GM12878 (cell line): ENCODE measurements at regions not wholly inside any gene's neighbourhood (a gene's known extent, or its start where the extent isn't known, plus 50 kb on each side); places are given as distances from the start of the nearest gene placed in this dataset.

Source experiments
- ATAC-seq: fragments of 200-7000 bp; cut with Tn5 transposase; 3 replicates; pipeline ENCODE4 v1.9.1; 2020; ENCODE audit warnings: mild to moderate bottlenecking, moderate library complexity
- BruUV-seq: library from RNA; stranded (reverse); fragments of 400-500 nt; replicated peaks from 2 replicates; lab custom pipeline; 2021; lab: Mats Ljungman, UMichigan
- CTCF ChIA-PET: fragments of 300-600 bp; sonication (Branson Sonifier 250); formaldehyde crosslinking; extraction: SDS; loops from one replicate; lab custom pipeline; 2021; ENCODE audit warnings: inconsistent platforms; lab: Yijun Ruan, JAX
- POLR2A ChIA-PET: fragments of 350-600 bp; formaldehyde crosslinking; extraction: SDS; loops from one replicate; lab custom pipeline; 2021; ENCODE audit warnings: inconsistent platforms; lab: Charles Lee
- RAD21 ChIA-PET: fragments of 300-600 bp; sonication (Branson Sonifier 250); formaldehyde crosslinking; loops from one replicate; lab custom pipeline; 2023; ENCODE audit warnings: antibody characterized with exemption; ENCODE audit not compliant: unreplicated experiment; lab: Charles Lee
- SMC1A ChIA-PET: fragments of 300-600 bp; sonication (Branson Sonifier 250); formaldehyde crosslinking; loops from one replicate; lab custom pipeline; 2023; ENCODE audit not compliant: unreplicated experiment, uncharacterized antibody; lab: Charles Lee
- DNase-seq: peaks from one replicate; pipeline ENCODE4 v3.0.0-alpha.2; 2011; ENCODE audit warnings: low read depth, low spot score
- FAIRE-seq: peaks from 3 replicates; lab custom pipeline; 2011; peaks lifted over from hg19 to GRCh38; lab: Jason Lieb, UNC
- H2AFZ ChIP-seq: 2 replicates; pipeline ENCODE4 v1.6.0; 2011; ENCODE audit warnings: low read depth, low read length, control low read depth; ENCODE audit not compliant: control insufficient read depth
- H3K27ac ChIP-seq: 2 replicates; pipeline ENCODE4 v1.5.1; 2011; ENCODE audit warnings: control low read depth; ENCODE audit not compliant: control insufficient read depth, insufficient read depth
- H3K27me3 ChIP-seq, 2 experiments: replicated peaks in 1 of 2; 2 replicates each; pipeline versions ENCODE4 v1.6.0 to v1.6.1; 2011; ENCODE audit warnings: low read length in 1 of 2; ENCODE audit not compliant: control insufficient read depth in 2 of 2, insufficient read depth in 2 of 2
- H3K36me3 ChIP-seq, 2 experiments: 2 replicates each; pipeline ENCODE4 v1.5.1; 2011; ENCODE audit warnings: low read length in 1 of 2; ENCODE audit not compliant: control insufficient read depth in 2 of 2, insufficient read depth in 2 of 2
- H3K4me1 ChIP-seq: 2 replicates; pipeline ENCODE4 v1.6.1; 2011; ENCODE audit warnings: mild to moderate bottlenecking, low read length, moderate library complexity, mixed read lengths; ENCODE audit not compliant: control insufficient read depth, insufficient read depth
- H3K4me2 ChIP-seq: 2 replicates; pipeline ENCODE4 v1.6.0; 2011; ENCODE audit warnings: control low read depth; ENCODE audit not compliant: control insufficient read depth, insufficient read depth
- H3K4me3 ChIP-seq: fragments of 200-600 bp; sonication (generic); 2 replicates; pipeline ENCODE4 v1.5.1; 2016
- H3K79me2 ChIP-seq: 2 replicates; pipeline ENCODE4 v1.6.0; 2011; ENCODE audit warnings: low read length; ENCODE audit not compliant: control insufficient read depth, insufficient read depth
- H3K9ac ChIP-seq: 2 replicates; pipeline ENCODE4 v1.8.0; 2011; ENCODE audit warnings: low read length, control low read depth, mixed read lengths; ENCODE audit not compliant: control insufficient read depth, insufficient read depth
- H3K9me3 ChIP-seq: replicated peaks from 3 replicates; pipeline ENCODE4 v1.5.1; 2011; ENCODE audit warnings: mild to moderate bottlenecking, low read length; ENCODE audit not compliant: control insufficient read depth, insufficient read depth
- H4K20me1 ChIP-seq: 2 replicates; pipeline ENCODE4 v1.6.0; 2011; ENCODE audit not compliant: control insufficient read depth, insufficient read depth
- ATF7 ChIP-seq: fragments of 450-650 bp; IDR thresholded peaks from 2 replicates; pipeline ENCODE4 v1.6.1; 2016; ENCODE audit warnings: low read depth, mild to moderate bottlenecking
- BHLHE40 ChIP-seq, 2 experiments: fragments of 450-650 bp in 1 of 2; IDR thresholded peaks; 2 replicates each; pipeline ENCODE4 v1.6.1; 2011 to 2017; ENCODE audit warnings: low read depth in 2 of 2, borderline replicate concordance in 1 of 2, improper control_type of control experiment in 1 of 2, low read length in 1 of 2, mild to moderate bottlenecking in 1 of 2
- EP300 ChIP-seq, 2 experiments: fragments of 150-350 bp in 1 of 2; IDR thresholded peaks; 2 replicates each; pipeline ENCODE4 v1.6.1; 2011 to 2012; ENCODE audit warnings: low read depth in 2 of 2, low read length in 2 of 2, borderline replicate concordance in 1 of 2, improper control_type of control experiment in 1 of 2, inconsistent platforms in 1 of 2; ENCODE audit not compliant: control insufficient read depth in 1 of 2
- ESRRA ChIP-seq: IDR thresholded peaks from 2 replicates; pipeline ENCODE4 v1.6.1; 2012; ENCODE audit warnings: mild to moderate bottlenecking, low read length, improper control_type of control experiment
- GATAD2B ChIP-seq: fragments of 450-650 bp; conservative IDR thresholded peaks from 2 replicates; pipeline ENCODE4 v1.6.1; 2017; ENCODE audit warnings: low read depth, mild to moderate bottlenecking, moderate library complexity
- IKZF1 ChIP-seq: fragments of 450-650 bp; conservative IDR thresholded peaks from 2 replicates; pipeline ENCODE4 v1.6.1; 2017; ENCODE audit warnings: antibody characterized with exemption, mild to moderate bottlenecking
- IKZF2 ChIP-seq, 2 experiments: fragments of 450-650 bp; IDR thresholded peaks; 2 replicates each; pipeline ENCODE4 v1.6.1; 2017; ENCODE audit warnings: mild to moderate bottlenecking in 2 of 2, moderate library complexity in 2 of 2
- MTA2 ChIP-seq: fragments of 450-650 bp; IDR thresholded peaks from 2 replicates; pipeline ENCODE4 v1.6.1; 2016; ENCODE audit warnings: low read depth, mild to moderate bottlenecking, moderate library complexity
- PAX8 ChIP-seq: fragments of 450-650 bp; IDR thresholded peaks from 2 replicates; pipeline ENCODE4 v1.6.1; 2017; ENCODE audit warnings: mild to moderate bottlenecking, moderate library complexity
- SMAD1 ChIP-seq: fragments of 450-650 bp; IDR thresholded peaks from 2 replicates; pipeline ENCODE4 v1.6.1; 2018; ENCODE audit warnings: mild to moderate bottlenecking, low read depth; ENCODE audit not compliant: partially characterized antibody
- ZNF217 ChIP-seq: fragments of 450-650 bp; IDR thresholded peaks from 2 replicates; pipeline ENCODE4 v1.6.1; 2017; ENCODE audit warnings: antibody characterized with exemption, mild to moderate bottlenecking
- in situ Hi-C: fragments of 300-500 bp; cut with MboI; formaldehyde crosslinking; loops from 9 replicates; pipeline ENCODE4 v1.14.3; 2018; ENCODE audit warnings: mixed read lengths
- intact Hi-C: fragments of 100-400 bp; cut with micrococcal nuclease; formaldehyde crosslinking; loops from one replicate; pipeline ENCODE4 v1.14.2; 2022; ENCODE audit not compliant: unreplicated experiment
- TF ChIP-seq, protein P1 (sequence below): fragments of 450-650 bp; IDR thresholded peaks from 2 replicates; pipeline ENCODE4 v1.6.1; 2017; ENCODE audit warnings: low read depth, mild to moderate bottlenecking, moderate library complexity
- TF ChIP-seq, protein P2 (sequence below): IDR thresholded peaks from 2 replicates; pipeline ENCODE4 v1.6.1; 2012; ENCODE audit warnings: improper control_type of control experiment, low read depth, low read length; ENCODE audit not compliant: insufficient replicate concordance
- TF ChIP-seq, protein P3 (sequence below): fragments of 450-650 bp; IDR thresholded peaks from 2 replicates; pipeline ENCODE4 v1.6.1; 2017; ENCODE audit warnings: mild to moderate bottlenecking, low read depth, inconsistent platforms; ENCODE audit not compliant: poor library complexity, severe bottlenecking

- DNase-seq (peak; percentile 53), ATAC-seq (peak; percentile 50), FAIRE-seq (no peak)
- Histone ChIP-seq H4K20me1 (no peaks in the 10 kb centered on the region), H3K79me2 (no peaks in the 10 kb centered on the region), H3K4me2 (no peak overlapping the region), H3K9me3 (no peaks in the 10 kb centered on the region; the same call in 1 of the 3 replicates), H3K27ac (no peak overlapping the region; the same call in 1 of the 2 replicates), H3K36me3 (no peaks in the 10 kb centered on the region), H3K4me3 (no peak overlapping the region), H2AFZ (peak overlapping the region; percentile 6; the same call in 1 of the 2 replicates), H3K27me3 (no peaks in the 10 kb centered on the region), H3K9ac (no peak overlapping the region), H3K4me1 (peaks cover 18% of the 10 kb centered on the region)
- intact Hi-C loops (loop anchor here (10.0 kb wide), 2 partner anchors 319 to 519 kb away; partner anchors contain the start of gene PPP3CA), in situ Hi-C loops (loop anchor here (10.0 kb wide), 1 partner anchor 189 kb away; no protein-coding TSS in a partner anchor)
- BruUV-seq, result no TSS peak
- ChIA-PET POLR2A (no interaction called here), RAD21 (interaction anchor here (1.1 to 1.7 kb wide), 4 partner anchors 12 to 278 kb away, joined by 3 to 7 read pairs (median 3); no protein-coding TSS in a partner anchor), CTCF (interaction anchor here (0.7 to 2.2 kb wide), 4 partner anchors 16 to 735 kb away, joined by 3 to 8 read pairs (median 3); no protein-coding TSS in a partner anchor), SMC1A (interaction anchor here (0.8 to 2.5 kb wide), 14 partner anchors 9 to 898 kb away, joined by 3 to 12 read pairs (median 4); no protein-coding TSS in a partner anchor)
- TF ChIP-seq ESRRA (no peak), ZNF217 (0 out of 2 replicates have a peak, but pooled peaks have one; percentile 35), IKZF1 (peak; percentile 46; the same call in 1 of the 2 replicates), BHLHE40 (IDR thresholded peaks at IDR 0.05; ENCODE audit: borderline replicate concordance in 1 of 2, low read depth in 2 of 2, low read length in 1 of 2) (peak in 1 of 2 experiments; percentile 25; a peak in 1 of 4 replicates), SMAD1 (peak; percentile 44), ATF7 (peak; percentile 52; the same call in 1 of the 2 replicates), GATAD2B (peak; percentile 62; the same call in 1 of the 2 replicates), EP300 (IDR thresholded peaks at IDR 0.05; ENCODE audit: borderline replicate concordance in 1 of 2, control insufficient read depth in 1 of 2, low read depth in 2 of 2, low read length in 2 of 2) (peak; percentile 12 to 27; a peak in 2 of 4 replicates), IKZF2 (IDR thresholded peaks at IDR 0.05) (peak in 1 of 2 experiments; percentile 59; a peak in 3 of 4 replicates), MTA2 (peak; percentile 97), PAX8 (no peak)
- TF ChIP-seq, protein P1, sequence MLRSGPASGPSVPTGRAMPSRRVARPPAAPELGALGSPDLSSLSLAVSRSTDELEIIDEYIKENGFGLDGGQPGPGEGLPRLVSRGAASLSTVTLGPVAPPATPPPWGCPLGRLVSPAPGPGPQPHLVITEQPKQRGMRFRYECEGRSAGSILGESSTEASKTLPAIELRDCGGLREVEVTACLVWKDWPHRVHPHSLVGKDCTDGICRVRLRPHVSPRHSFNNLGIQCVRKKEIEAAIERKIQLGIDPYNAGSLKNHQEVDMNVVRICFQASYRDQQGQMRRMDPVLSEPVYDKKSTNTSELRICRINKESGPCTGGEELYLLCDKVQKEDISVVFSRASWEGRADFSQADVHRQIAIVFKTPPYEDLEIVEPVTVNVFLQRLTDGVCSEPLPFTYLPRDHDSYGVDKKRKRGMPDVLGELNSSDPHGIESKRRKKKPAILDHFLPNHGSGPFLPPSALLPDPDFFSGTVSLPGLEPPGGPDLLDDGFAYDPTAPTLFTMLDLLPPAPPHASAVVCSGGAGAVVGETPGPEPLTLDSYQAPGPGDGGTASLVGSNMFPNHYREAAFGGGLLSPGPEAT, result peak; percentile 49; the same call in 1 of the 2 replicates
- TF ChIP-seq, protein P2, sequence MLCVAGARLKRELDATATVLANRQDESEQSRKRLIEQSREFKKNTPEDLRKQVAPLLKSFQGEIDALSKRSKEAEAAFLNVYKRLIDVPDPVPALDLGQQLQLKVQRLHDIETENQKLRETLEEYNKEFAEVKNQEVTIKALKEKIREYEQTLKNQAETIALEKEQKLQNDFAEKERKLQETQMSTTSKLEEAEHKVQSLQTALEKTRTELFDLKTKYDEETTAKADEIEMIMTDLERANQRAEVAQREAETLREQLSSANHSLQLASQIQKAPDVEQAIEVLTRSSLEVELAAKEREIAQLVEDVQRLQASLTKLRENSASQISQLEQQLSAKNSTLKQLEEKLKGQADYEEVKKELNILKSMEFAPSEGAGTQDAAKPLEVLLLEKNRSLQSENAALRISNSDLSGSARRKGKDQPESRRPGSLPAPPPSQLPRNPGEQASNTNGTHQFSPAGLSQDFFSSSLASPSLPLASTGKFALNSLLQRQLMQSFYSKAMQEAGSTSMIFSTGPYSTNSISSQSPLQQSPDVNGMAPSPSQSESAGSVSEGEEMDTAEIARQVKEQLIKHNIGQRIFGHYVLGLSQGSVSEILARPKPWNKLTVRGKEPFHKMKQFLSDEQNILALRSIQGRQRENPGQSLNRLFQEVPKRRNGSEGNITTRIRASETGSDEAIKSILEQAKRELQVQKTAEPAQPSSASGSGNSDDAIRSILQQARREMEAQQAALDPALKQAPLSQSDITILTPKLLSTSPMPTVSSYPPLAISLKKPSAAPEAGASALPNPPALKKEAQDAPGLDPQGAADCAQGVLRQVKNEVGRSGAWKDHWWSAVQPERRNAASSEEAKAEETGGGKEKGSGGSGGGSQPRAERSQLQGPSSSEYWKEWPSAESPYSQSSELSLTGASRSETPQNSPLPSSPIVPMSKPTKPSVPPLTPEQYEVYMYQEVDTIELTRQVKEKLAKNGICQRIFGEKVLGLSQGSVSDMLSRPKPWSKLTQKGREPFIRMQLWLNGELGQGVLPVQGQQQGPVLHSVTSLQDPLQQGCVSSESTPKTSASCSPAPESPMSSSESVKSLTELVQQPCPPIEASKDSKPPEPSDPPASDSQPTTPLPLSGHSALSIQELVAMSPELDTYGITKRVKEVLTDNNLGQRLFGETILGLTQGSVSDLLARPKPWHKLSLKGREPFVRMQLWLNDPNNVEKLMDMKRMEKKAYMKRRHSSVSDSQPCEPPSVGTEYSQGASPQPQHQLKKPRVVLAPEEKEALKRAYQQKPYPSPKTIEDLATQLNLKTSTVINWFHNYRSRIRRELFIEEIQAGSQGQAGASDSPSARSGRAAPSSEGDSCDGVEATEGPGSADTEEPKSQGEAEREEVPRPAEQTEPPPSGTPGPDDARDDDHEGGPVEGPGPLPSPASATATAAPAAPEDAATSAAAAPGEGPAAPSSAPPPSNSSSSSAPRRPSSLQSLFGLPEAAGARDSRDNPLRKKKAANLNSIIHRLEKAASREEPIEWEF, result peak; percentile 83
- TF ChIP-seq, protein P3, sequence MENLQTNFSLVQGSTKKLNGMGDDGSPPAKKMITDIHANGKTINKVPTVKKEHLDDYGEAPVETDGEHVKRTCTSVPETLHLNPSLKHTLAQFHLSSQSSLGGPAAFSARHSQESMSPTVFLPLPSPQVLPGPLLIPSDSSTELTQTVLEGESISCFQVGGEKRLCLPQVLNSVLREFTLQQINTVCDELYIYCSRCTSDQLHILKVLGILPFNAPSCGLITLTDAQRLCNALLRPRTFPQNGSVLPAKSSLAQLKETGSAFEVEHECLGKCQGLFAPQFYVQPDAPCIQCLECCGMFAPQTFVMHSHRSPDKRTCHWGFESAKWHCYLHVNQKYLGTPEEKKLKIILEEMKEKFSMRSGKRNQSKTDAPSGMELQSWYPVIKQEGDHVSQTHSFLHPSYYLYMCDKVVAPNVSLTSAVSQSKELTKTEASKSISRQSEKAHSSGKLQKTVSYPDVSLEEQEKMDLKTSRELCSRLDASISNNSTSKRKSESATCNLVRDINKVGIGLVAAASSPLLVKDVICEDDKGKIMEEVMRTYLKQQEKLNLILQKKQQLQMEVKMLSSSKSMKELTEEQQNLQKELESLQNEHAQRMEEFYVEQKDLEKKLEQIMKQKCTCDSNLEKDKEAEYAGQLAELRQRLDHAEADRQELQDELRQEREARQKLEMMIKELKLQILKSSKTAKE, result peak; percentile 21
Observed at GRCh38 chr4:100826067-100826466, 308.2 kb upstream of the EMCN start.
